Kidney (tissue), 13 donors: ENCODE measurements at regions not wholly inside any gene's neighbourhood (a gene's known extent, or its start where the extent isn't known, plus 50 kb on each side); places are given as distances from the start of the nearest gene placed in this dataset.

Experiments used
- DNase-seq, 5 donors: peaks; one replicate each; pipeline ENCODE4 v3.0.0-alpha.2; 2013 to 2020
- FAIRE-seq: peaks from 2 replicates; lab custom pipeline; 2012; peaks lifted over from hg19 to GRCh38; lab: Jason Lieb, UNC
- H3K27ac ChIP-seq, 2 donors: one replicate each; pipeline ENCODE4 v1.7.0; 2013; ENCODE audit warnings: low read depth in 2 of 2, low read length in 2 of 2, inconsistent platforms in 1 of 2
- H3K27me3 ChIP-seq: one replicate; pipeline ENCODE4 v1.7.1; 2013; ENCODE audit warnings: low read length, inconsistent platforms; ENCODE audit not compliant: control insufficient read depth, insufficient read depth
- H3K36me3 ChIP-seq, 3 donors: one replicate each; pipeline versions ENCODE4 v1.7.0 to v1.7.1; 2013; ENCODE audit warnings: low read length in 3 of 3, control low read depth in 1 of 3, inconsistent platforms in 1 of 3; ENCODE audit not compliant: insufficient read depth in 3 of 3, control insufficient read depth in 2 of 3
- H3K4me1 ChIP-seq, 3 donors: one replicate each; pipeline versions ENCODE4 v1.7.0 to v1.7.1; 2013; ENCODE audit warnings: low read length in 3 of 3, inconsistent platforms in 1 of 3, low read depth in 1 of 3; ENCODE audit not compliant: control insufficient read depth in 2 of 3, insufficient read depth in 2 of 3
- H3K4me3 ChIP-seq, 3 donors: one replicate each; pipeline versions ENCODE4 v1.7.0 to v1.8.1; 2013; ENCODE audit warnings: low read length in 3 of 3, control low read depth in 1 of 3, inconsistent platforms in 1 of 3
- H3K9ac ChIP-seq, 3 donors: one replicate each; pipeline versions ENCODE4 v1.7.0 to v1.7.1; 2013; ENCODE audit warnings: low read length in 3 of 3, control low read depth in 1 of 3, inconsistent platforms in 1 of 3
- H3K9me3 ChIP-seq, 3 donors: one replicate each; pipeline versions ENCODE4 v1.7.0 to v1.7.1; 2013; ENCODE audit warnings: low read length in 3 of 3, control low read depth in 1 of 3, inconsistent platforms in 1 of 3; ENCODE audit not compliant: control insufficient read depth in 2 of 3, insufficient read depth in 1 of 3
- intact Hi-C: fragments of 100-400 bp; cut with DNase I; formaldehyde crosslinking; loops from one replicate; pipeline ENCODE4 v1.11.1; 2022
- TF ChIP-seq, protein P1 (sequence below): IDR thresholded peaks from 3 replicates; pipeline ENCODE4 v1.5.1; 2012; ENCODE audit warnings: mild to moderate bottlenecking, moderate library complexity, borderline replicate concordance; ENCODE audit not compliant: insufficient read depth; ENCODE audit errors: extremely low read depth
- donor health status: control.
- donor health status: control.
- donor health status: control.
- donor health status: control.
- donor health status: control.
- donor health status: DM: yes; HTN: yes; CAD: no.
- donor health status: Normal renal cell carcinoma (clear cell type).

DNA sequence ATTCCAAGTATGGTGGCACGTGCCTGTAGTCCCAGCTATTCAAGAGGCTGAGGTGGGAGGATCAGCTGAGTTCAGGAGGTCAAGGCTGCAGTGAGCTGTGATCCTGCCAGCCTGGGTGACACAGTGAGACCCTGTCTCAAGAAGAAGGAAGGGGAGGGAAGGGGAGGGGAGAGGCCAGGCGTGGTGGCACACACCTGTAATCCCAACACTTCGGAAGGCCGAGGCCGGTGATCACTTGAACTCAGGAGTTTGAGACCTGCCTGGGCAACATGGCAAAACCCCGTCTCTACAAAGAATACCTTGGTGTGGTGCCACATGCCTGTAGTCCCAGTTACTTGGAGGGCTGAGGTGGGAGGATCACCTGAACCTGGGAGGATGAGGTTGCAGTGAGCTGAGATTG lies 145.7 kb downstream of the SHANK2 start:
- TF ChIP-seq, protein P1, sequence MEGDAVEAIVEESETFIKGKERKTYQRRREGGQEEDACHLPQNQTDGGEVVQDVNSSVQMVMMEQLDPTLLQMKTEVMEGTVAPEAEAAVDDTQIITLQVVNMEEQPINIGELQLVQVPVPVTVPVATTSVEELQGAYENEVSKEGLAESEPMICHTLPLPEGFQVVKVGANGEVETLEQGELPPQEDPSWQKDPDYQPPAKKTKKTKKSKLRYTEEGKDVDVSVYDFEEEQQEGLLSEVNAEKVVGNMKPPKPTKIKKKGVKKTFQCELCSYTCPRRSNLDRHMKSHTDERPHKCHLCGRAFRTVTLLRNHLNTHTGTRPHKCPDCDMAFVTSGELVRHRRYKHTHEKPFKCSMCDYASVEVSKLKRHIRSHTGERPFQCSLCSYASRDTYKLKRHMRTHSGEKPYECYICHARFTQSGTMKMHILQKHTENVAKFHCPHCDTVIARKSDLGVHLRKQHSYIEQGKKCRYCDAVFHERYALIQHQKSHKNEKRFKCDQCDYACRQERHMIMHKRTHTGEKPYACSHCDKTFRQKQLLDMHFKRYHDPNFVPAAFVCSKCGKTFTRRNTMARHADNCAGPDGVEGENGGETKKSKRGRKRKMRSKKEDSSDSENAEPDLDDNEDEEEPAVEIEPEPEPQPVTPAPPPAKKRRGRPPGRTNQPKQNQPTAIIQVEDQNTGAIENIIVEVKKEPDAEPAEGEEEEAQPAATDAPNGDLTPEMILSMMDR, result no peak
- Histone ChIP-seq H3K27ac (no peak overlapping the region), H3K4me1 (no peaks in the 10 kb centered on the region), H3K9me3 (no peaks in the 10 kb centered on the region), H3K4me3 (no peak overlapping the region), H3K9ac (no peak overlapping the region), H3K36me3 (peaks cover 0 to 19% (median 6%) of the 10 kb centered on the region in 3 donors), H3K27me3 (no peaks in the 10 kb centered on the region)
- intact Hi-C loops, result no loop called here
- no peak for FAIRE-seq
- DNase-seq, result peak in 1 of 5 donors; percentile 22

DNA sequence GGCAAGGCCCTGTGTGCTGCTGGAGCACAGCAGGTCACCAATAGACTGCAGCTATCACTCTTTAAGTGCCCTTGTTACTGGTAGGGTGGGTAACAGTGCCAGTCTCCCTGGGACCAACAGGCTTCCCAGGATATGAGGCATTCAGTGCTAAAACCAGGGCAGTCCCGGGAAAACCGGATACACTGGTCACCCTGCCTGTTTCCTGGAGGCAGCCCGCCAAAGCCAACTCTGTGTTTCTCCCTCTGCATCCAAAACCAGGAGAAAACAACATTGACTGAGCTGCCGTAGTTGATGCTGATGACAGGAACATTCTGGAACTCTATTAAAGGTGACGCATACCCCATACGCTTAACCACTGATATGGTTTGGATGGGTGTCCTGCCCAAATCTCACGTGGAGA lies 149.1 kb downstream of the SHANK2 start:
- Histone ChIP-seq H3K9me3 (no peaks in the 10 kb centered on the region), H3K36me3 (peaks cover 0 to 6% (median 2%) of the 10 kb centered on the region in 3 donors), H3K27ac (no peak overlapping the region), H3K4me3 (no peak overlapping the region), H3K4me1 (no peaks in the 10 kb centered on the region), H3K27me3 (no peaks in the 10 kb centered on the region), H3K9ac (no peak overlapping the region)
- intact Hi-C loops, result no loop called here
- TF ChIP-seq, protein P1, result no peak
- FAIRE-seq (no peak), DNase-seq (no peak)

DNA sequence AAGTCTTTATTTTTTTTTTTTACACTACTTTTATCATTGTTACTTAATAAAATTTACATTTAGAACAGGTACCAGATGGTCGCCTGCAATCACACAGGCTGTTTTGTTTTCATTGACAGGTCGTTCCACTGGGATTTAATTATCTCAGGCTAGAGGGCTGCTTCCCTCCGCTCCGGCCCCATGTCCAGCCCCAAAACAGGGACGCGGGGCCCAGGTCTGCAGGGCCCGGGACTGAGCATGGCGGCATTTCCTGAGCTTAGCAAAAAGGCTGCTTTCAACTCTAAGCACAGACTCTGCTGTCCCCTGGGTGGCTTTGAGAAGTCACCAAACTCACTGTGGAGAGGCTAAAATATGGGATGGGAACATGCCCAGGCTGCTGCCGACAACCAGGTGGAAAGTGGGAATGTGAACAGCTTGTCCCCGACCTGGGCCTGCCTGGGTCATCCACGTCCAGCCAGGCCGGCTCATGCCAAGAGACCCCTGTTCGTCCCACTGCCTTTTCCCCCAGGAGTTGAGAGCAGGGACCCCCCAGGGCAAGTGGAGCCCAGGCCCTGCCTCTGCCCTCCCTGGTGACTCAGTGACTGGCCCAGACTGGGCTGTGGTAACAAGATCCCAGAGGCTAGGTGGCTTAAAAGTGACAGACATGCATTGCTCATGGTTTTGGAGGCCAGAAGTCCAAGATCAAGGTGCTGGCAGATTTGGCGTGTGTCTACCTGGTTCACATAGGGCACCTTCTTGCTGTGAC lies 150.0 kb downstream of the SHANK2 start:
- Histone ChIP-seq H3K4me3 (no peak overlapping the region), H3K27me3 (no peaks in the 10 kb centered on the region), H3K36me3 (peaks cover 3 to 13% (median 6%) of the 10 kb centered on the region in 3 donors), H3K9ac (no peak overlapping the region), H3K9me3 (peaks cover 0 to 3% (median 0%) of the 10 kb centered on the region in 3 donors), H3K4me1 (no peaks in the 10 kb centered on the region), H3K27ac (no peak overlapping the region)
- FAIRE-seq, result no peak
- intact Hi-C loops, result no loop called here
- TF ChIP-seq, protein P1, result no peak
- DNase-seq, result no peak
